HepG2 (cell line): ENCODE measurements at regions not wholly inside any gene's neighbourhood (a gene's known extent, or its start where the extent isn't known, plus 50 kb on each side); places are given as distances from the start of the nearest gene placed in this dataset.

ENCODE experiments used
- ATAC-seq: fragments of 200-7000 bp; cut with Tn5 transposase; 3 replicates; pipeline ENCODE4 v1.9.1; 2020; ENCODE audit warnings: mild to moderate bottlenecking, moderate library complexity
- BruUV-seq: library from RNA; stranded (reverse); fragments of 400-500 nt; replicated peaks from 2 replicates; lab custom pipeline; 2021; lab: Mats Ljungman, UMichigan
- CTCF ChIA-PET: fragments of 300-600 bp; formaldehyde crosslinking; extraction: SDS; loops from one replicate; lab custom pipeline; 2021; ENCODE audit warnings: low total read pairs, inconsistent platforms, low intra/inter-chr PET ratio; lab: Yijun Ruan, JAX
- POLR2A ChIA-PET: fragments of 350-600 bp; sonication (Branson Sonifier 250); formaldehyde crosslinking; loops from one replicate; lab custom pipeline; 2020; ENCODE audit warnings: antibody characterized with exemption, inconsistent platforms; lab: Yijun Ruan, JAX
- DNase-seq: peaks from one replicate; pipeline ENCODE4 v3.0.0-alpha.2; 2015; ENCODE audit warnings: low spot score
- FAIRE-seq: peaks from 3 replicates; lab custom pipeline; 2011; peaks lifted over from hg19 to GRCh38; lab: Jason Lieb, UNC
- H2AFZ ChIP-seq: one replicate; pipeline ENCODE4 v1.6.1; 2011; ENCODE audit warnings: low read length, inconsistent platforms
- H3K27ac ChIP-seq: fragments of 300-600 bp; 3 replicates; pipeline ENCODE4 v1.8.0; 2011; ENCODE audit warnings: mixed run types, mild to moderate bottlenecking, mixed read lengths, low read length, inconsistent platforms; ENCODE audit not compliant: insufficient read depth; ENCODE audit errors: extremely low read length
- H3K27me3 ChIP-seq, 2 experiments: fragments of 200-600 bp in 1 of 2; 2 replicates in 1 of 2; 3 replicates in 1 of 2; pipeline versions ENCODE4 v1.6.0 to v1.8.0; 2011; ENCODE audit warnings: low read length in 2 of 2, mild to moderate bottlenecking in 2 of 2, moderate library complexity in 2 of 2, inconsistent platforms in 1 of 2; ENCODE audit not compliant: insufficient read depth in 2 of 2, control insufficient read depth in 1 of 2
- H3K36me3 ChIP-seq, 2 experiments: fragments of 200-600 bp in 1 of 2; replicated peaks in 1 of 2; 2 replicates in 1 of 2; 3 replicates in 1 of 2; pipeline versions ENCODE4 v1.5.1 to v1.8.0; 2011; ENCODE audit warnings: low read length in 2 of 2, inconsistent platforms in 1 of 2; ENCODE audit not compliant: insufficient read depth in 2 of 2, control insufficient read depth in 1 of 2
- H3K4me1 ChIP-seq: 2 replicates; pipeline ENCODE4 v1.5.1; 2012; ENCODE audit warnings: low read length, inconsistent platforms; ENCODE audit not compliant: insufficient read depth
- H3K4me2 ChIP-seq: 2 replicates; pipeline ENCODE4 v1.6.0; 2011; ENCODE audit warnings: low read depth, low read length, inconsistent platforms
- H3K4me3 ChIP-seq, 3 experiments: fragments of 200-600 bp in 1 of 3; sonication (generic), shearing (Covaris generic) in 1 of 3; replicated peaks in 1 of 3; 2 replicates each; pipeline ENCODE4 v1.5.1; 2011 to 2016; ENCODE audit warnings: low read length in 3 of 3, inconsistent platforms in 2 of 3, low read depth in 2 of 3, mild to moderate bottlenecking in 2 of 3, control low read depth in 1 of 3, mixed read lengths in 1 of 3; ENCODE audit not compliant: insufficient read depth in 1 of 3
- H3K79me2 ChIP-seq: one replicate; pipeline ENCODE4 v1.6.1; 2011; ENCODE audit warnings: low read length, inconsistent platforms; ENCODE audit not compliant: insufficient read depth
- H3K9ac ChIP-seq: 2 replicates; pipeline ENCODE4 v1.6.0; 2011; ENCODE audit warnings: mild to moderate bottlenecking, low read depth, low read length, inconsistent platforms; ENCODE audit not compliant: insufficient read depth
- H3K9me3 ChIP-seq: 2 replicates; pipeline ENCODE4 v1.5.1; 2012; ENCODE audit warnings: mild to moderate bottlenecking, low read length
- H4K20me1 ChIP-seq: 2 replicates; pipeline ENCODE4 v1.6.0; 2011; ENCODE audit warnings: inconsistent platforms, mild to moderate bottlenecking, low read length, moderate library complexity; ENCODE audit not compliant: insufficient read depth
- CENPT ChIP-seq: sonication (generic); formaldehyde crosslinking; IDR thresholded peaks from 2 replicates; pipeline ENCODE4 v1.8.0; 2022; ENCODE audit warnings: low read depth, mild to moderate bottlenecking, moderate library complexity, missing genetic modification reagents
- MAFG ChIP-seq: sonication (generic); formaldehyde crosslinking; IDR thresholded peaks from 2 replicates; pipeline ENCODE4 v1.5.1; 2020; ENCODE audit warnings: mild to moderate bottlenecking, missing genetic modification reagents
- NFE2 ChIP-seq: sonication (generic); formaldehyde crosslinking; IDR thresholded peaks from 2 replicates; pipeline ENCODE4 v1.4.0; 2020; ENCODE audit warnings: missing genetic modification reagents
- REXO4 ChIP-seq: sonication (generic); formaldehyde crosslinking; IDR thresholded peaks from 2 replicates; pipeline ENCODE4 v1.8.0; 2022; ENCODE audit warnings: missing genetic modification reagents, mild to moderate bottlenecking, borderline replicate concordance
- ZNF337 ChIP-seq: sonication (generic); formaldehyde crosslinking; IDR thresholded peaks from 2 replicates; pipeline ENCODE4 v1.5.1; 2020; ENCODE audit warnings: missing genetic modification reagents, low read depth, mild to moderate bottlenecking, borderline replicate concordance
- WGBS: methylation state at CpG from one replicate; pipeline ENCODE4 v1.1.6; 2017; ENCODE audit warnings: low lambda C conversion rate; 5-methylcytosine and 5-hydroxymethylcytosine counted together
- in situ Hi-C: cut with HindIII; loops from 2 replicates; pipeline ENCODE4 v1.10.0; 2017; ENCODE audit warnings: low pct_unique_long_range_greater_than_20kb; ENCODE audit not compliant: extremely low pct_ligation_motif_present
- intact Hi-C: fragments of 100-400 bp; cut with micrococcal nuclease; formaldehyde crosslinking; loops from one replicate; pipeline ENCODE4 v1.10.0; 2022; ENCODE audit not compliant: unreplicated experiment
- TF ChIP-seq, protein P1 (sequence below): sonication (generic); formaldehyde crosslinking; conservative IDR thresholded peaks from 2 replicates; pipeline ENCODE4 v1.8.0; 2022; ENCODE audit warnings: missing genetic modification reagents
- TF ChIP-seq, protein P2 (sequence below): sonication (generic); formaldehyde crosslinking; IDR thresholded peaks from 2 replicates; pipeline ENCODE4 v1.4.0; 2020; ENCODE audit warnings: missing genetic modification reagents, borderline replicate concordance

DNA sequence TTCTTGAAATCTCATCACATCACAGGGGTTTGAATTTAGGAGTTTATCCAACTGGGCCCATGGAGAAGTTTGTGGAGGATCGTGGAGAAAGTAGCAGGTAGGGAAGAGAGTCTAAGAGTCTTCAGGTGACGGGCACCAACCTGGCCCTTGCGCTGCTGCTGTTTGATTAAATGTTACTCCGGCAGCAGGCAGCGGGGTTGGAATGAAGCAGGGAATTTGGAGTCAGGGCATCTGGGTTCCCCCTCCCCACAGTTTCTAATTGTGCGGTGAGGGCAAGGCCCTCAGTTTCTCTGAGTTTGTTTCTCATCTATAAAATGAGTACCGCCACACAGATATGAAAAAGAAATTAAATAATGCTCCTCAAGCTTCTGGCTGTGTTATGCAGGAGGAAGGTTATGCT lies 182.9 kb upstream of the RGMA start:
- no peak overlapping the region for H3K4me2 ChIP-seq
- H3K27me3 ChIP-seq: peaks cover 0 to 9% of the 10 kb centered on the region in 2 experiments; a peak in 2 of 5 replicates
- H3K4me1 ChIP-seq: no peaks in the 10 kb centered on the region
- no peak for DNase-seq
- H3K27ac ChIP-seq: no peak overlapping the region
- FAIRE-seq: no peak
- no peak overlapping the region for H3K4me3 ChIP-seq
- intact Hi-C loops (no loop called here), in situ Hi-C loops (no loop called here)
- no peaks in the 10 kb centered on the region for H4K20me1 ChIP-seq
- ATAC-seq: no peak
- no peak overlapping the region for H2AFZ ChIP-seq
- H3K9me3 ChIP-seq: no peaks in the 10 kb centered on the region
- 67% methylated on average over 7 of the region's 7 CpGs for WGBS
- no peak for TF ChIP-seq NFE2 (CRISPR knock-in tag)
- TF ChIP-seq, protein P1, sequence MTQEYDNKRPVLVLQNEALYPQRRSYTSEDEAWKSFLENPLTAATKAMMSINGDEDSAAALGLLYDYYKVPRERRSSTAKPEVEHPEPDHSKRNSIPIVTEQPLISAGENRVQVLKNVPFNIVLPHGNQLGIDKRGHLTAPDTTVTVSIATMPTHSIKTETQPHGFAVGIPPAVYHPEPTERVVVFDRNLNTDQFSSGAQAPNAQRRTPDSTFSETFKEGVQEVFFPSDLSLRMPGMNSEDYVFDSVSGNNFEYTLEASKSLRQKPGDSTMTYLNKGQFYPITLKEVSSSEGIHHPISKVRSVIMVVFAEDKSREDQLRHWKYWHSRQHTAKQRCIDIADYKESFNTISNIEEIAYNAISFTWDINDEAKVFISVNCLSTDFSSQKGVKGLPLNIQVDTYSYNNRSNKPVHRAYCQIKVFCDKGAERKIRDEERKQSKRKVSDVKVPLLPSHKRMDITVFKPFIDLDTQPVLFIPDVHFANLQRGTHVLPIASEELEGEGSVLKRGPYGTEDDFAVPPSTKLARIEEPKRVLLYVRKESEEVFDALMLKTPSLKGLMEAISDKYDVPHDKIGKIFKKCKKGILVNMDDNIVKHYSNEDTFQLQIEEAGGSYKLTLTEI (CRISPR knock-in tag): no peak
- no peak for TF ChIP-seq ZNF337 (CRISPR knock-in tag)
- no peak for TF ChIP-seq CENPT (CRISPR knock-in tag)
- TF ChIP-seq MAFG: no peak
- TF ChIP-seq, protein P2, sequence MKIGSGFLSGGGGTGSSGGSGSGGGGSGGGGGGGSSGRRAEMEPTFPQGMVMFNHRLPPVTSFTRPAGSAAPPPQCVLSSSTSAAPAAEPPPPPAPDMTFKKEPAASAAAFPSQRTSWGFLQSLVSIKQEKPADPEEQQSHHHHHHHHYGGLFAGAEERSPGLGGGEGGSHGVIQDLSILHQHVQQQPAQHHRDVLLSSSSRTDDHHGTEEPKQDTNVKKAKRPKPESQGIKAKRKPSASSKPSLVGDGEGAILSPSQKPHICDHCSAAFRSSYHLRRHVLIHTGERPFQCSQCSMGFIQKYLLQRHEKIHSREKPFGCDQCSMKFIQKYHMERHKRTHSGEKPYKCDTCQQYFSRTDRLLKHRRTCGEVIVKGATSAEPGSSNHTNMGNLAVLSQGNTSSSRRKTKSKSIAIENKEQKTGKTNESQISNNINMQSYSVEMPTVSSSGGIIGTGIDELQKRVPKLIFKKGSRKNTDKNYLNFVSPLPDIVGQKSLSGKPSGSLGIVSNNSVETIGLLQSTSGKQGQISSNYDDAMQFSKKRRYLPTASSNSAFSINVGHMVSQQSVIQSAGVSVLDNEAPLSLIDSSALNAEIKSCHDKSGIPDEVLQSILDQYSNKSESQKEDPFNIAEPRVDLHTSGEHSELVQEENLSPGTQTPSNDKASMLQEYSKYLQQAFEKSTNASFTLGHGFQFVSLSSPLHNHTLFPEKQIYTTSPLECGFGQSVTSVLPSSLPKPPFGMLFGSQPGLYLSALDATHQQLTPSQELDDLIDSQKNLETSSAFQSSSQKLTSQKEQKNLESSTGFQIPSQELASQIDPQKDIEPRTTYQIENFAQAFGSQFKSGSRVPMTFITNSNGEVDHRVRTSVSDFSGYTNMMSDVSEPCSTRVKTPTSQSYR (CRISPR knock-in tag): no peak
- TF ChIP-seq REXO4 (CRISPR knock-in tag): no peak
- POLR2A ChIA-PET: no interaction called here
- H3K36me3 ChIP-seq: no peaks in the 10 kb centered on the region
- no TSS peak for BruUV-seq
- H3K79me2 ChIP-seq: no peaks in the 10 kb centered on the region
- no peak overlapping the region for H3K9ac ChIP-seq
- CTCF ChIA-PET: no interaction called here
